ENCODE measurements at regions not wholly inside any gene's neighbourhood (a gene's known extent, or its start where the extent isn't known, plus 50 kb on each side); places are given as distances from the start of the nearest gene placed in this dataset.

DNA sequence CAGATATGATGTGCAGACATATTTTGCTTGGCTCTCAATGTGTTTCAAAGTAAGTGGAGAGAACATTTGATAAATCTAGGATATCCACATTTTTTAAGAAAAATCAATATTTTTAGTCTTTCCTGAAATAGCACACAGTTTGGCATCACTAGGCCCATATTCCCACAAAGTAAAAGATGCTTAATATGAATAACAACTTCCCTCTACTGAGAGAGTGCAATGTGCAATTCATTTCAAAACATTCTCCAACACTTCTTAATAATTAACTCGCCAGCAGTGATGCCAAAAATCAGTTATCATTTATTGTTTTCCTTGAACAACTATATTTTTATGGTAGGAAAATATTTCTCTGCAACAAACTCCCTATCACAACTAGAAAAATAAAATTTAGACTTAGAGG, 800.2 kb upstream of the MBL2 start:
- TF ChIP-seq, protein P1, sequence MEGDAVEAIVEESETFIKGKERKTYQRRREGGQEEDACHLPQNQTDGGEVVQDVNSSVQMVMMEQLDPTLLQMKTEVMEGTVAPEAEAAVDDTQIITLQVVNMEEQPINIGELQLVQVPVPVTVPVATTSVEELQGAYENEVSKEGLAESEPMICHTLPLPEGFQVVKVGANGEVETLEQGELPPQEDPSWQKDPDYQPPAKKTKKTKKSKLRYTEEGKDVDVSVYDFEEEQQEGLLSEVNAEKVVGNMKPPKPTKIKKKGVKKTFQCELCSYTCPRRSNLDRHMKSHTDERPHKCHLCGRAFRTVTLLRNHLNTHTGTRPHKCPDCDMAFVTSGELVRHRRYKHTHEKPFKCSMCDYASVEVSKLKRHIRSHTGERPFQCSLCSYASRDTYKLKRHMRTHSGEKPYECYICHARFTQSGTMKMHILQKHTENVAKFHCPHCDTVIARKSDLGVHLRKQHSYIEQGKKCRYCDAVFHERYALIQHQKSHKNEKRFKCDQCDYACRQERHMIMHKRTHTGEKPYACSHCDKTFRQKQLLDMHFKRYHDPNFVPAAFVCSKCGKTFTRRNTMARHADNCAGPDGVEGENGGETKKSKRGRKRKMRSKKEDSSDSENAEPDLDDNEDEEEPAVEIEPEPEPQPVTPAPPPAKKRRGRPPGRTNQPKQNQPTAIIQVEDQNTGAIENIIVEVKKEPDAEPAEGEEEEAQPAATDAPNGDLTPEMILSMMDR (IDR thresholded peaks at IDR 0.05; ENCODE audit: unreplicated experiment): no peak
- H3K4me1 Mint-ChIP-seq (ENCODE audit: insufficient read depth, unreplicated experiment): no peaks in the 10 kb centered on the region
- ChIA-PET POLR2A (no interaction called here), CTCF (no interaction called here)
- intact Hi-C loops (cut with micrococcal nuclease): no loop called here
- H3K27ac Mint-ChIP-seq (ENCODE audit: low read depth, unreplicated experiment): no peak overlapping the region
- no peak overlapping the region for H3K4me3 Mint-ChIP-seq (ENCODE audit: unreplicated experiment)
- DNase-seq (ENCODE audit: unreplicated experiment): no peak
- H3K27me3 Mint-ChIP-seq (ENCODE audit: insufficient read depth, unreplicated experiment): no peaks in the 10 kb centered on the region
- BruUV-seq (replicated peaks): no TSS peak
- no peaks in the 10 kb centered on the region for H3K9me3 Mint-ChIP-seq (ENCODE audit: unreplicated experiment)
- no peaks in the 10 kb centered on the region for H3K36me3 Mint-ChIP-seq (ENCODE audit: insufficient read depth, unreplicated experiment)

DNA sequence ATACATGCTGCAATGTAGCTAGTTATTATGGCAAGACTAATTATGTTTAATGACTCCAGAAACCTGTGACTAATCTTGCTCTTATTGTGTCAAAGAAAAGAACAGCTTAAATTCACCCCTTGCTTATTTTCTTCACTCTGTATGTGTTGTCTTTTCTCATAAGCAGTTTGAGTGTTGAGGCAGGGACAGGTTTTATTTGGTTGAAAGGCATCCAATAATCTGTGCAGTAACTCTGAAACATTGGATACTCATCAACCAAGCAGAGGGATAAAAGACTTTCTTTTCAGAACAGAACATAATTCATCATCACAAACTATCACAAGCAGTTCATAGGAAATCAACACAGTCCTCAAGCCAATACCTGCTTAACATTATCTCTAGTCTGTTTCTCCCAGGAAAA, 797.6 kb upstream of the MBL2 start:
- H3K36me3 Mint-ChIP-seq (ENCODE audit: insufficient read depth, unreplicated experiment): no peaks in the 10 kb centered on the region
- POLR2A ChIA-PET: interaction anchor here (0.6 kb wide), 1 partner anchor 14 kb away, joined by 3 read pairs; no protein-coding TSS in a partner anchor

DNA sequence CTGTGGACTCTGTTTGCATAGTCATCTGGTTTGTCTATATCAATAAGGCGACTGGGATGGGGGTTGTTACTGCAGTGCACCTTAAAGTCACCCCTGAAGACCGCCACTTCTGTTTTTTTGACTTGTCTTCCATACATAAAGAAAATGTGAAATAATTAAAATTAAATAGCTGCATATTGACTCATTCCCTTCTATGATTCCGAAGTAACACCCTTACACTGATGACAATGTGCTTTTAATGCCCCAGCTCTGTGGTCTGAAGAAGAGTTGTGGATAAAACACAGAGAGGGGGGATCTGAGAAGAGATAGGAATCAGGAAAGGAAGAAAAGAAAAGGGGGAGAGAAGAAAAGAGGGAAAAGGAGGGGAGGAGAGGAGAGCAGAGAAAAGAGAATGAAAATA, 796.9 kb upstream of the MBL2 start:
- ChIA-PET CTCF (interaction anchor here (0.7 kb wide), 1 partner anchor 359 kb away, joined by 5 read pairs; no protein-coding TSS in a partner anchor), POLR2A (no interaction called here)
- Mint-ChIP-seq H3K27me3 (ENCODE audit: insufficient read depth, unreplicated experiment) (no peaks in the 10 kb centered on the region), H3K9me3 (ENCODE audit: unreplicated experiment) (no peaks in the 10 kb centered on the region), H3K27ac (ENCODE audit: low read depth, unreplicated experiment) (no peak overlapping the region), H3K4me3 (ENCODE audit: unreplicated experiment) (no peak overlapping the region), H3K36me3 (ENCODE audit: insufficient read depth, unreplicated experiment) (no peaks in the 10 kb centered on the region), H3K4me1 (ENCODE audit: insufficient read depth, unreplicated experiment) (no peaks in the 10 kb centered on the region)
- intact Hi-C loops (cut with micrococcal nuclease): no loop called here
- no peak for DNase-seq (ENCODE audit: unreplicated experiment)
- BruUV-seq (replicated peaks): no TSS peak
- TF ChIP-seq, protein P1 (IDR thresholded peaks at IDR 0.05; ENCODE audit: unreplicated experiment): no peak

More for the DNA sequence above, 797.6 kb upstream of the MBL2 start:
- Mint-ChIP-seq H3K4me1 (ENCODE audit: insufficient read depth, unreplicated experiment) (no peaks in the 10 kb centered on the region), H3K27ac (ENCODE audit: low read depth, unreplicated experiment) (no peak overlapping the region), H3K9me3 (ENCODE audit: unreplicated experiment) (no peaks in the 10 kb centered on the region), H3K27me3 (ENCODE audit: insufficient read depth, unreplicated experiment) (no peaks in the 10 kb centered on the region), H3K4me3 (ENCODE audit: unreplicated experiment) (no peak overlapping the region)
- TF ChIP-seq, protein P1 (IDR thresholded peaks at IDR 0.05; ENCODE audit: unreplicated experiment): no peak
- no TSS peak for BruUV-seq (replicated peaks)
- intact Hi-C loops (cut with micrococcal nuclease): no loop called here
- CTCF ChIA-PET: interaction anchor here (0.6 kb wide), 1 partner anchor 14 kb away, joined by 3 read pairs; no protein-coding TSS in a partner anchor
- no peak for DNase-seq (ENCODE audit: unreplicated experiment)

GRCh38 chr10:53548664-53549063, 776.1 kb upstream of the MBL2 start:
- Mint-ChIP-seq H3K9me3 (ENCODE audit: unreplicated experiment) (no peaks in the 10 kb centered on the region), H3K27ac (ENCODE audit: low read depth, unreplicated experiment) (no peak overlapping the region), H3K27me3 (ENCODE audit: insufficient read depth, unreplicated experiment) (no peaks in the 10 kb centered on the region), H3K36me3 (ENCODE audit: insufficient read depth, unreplicated experiment) (no peaks in the 10 kb centered on the region), H3K4me1 (ENCODE audit: insufficient read depth, unreplicated experiment) (no peaks in the 10 kb centered on the region), H3K4me3 (ENCODE audit: unreplicated experiment) (no peak overlapping the region)
- TF ChIP-seq, protein P1 (IDR thresholded peaks at IDR 0.05; ENCODE audit: unreplicated experiment): no peak
- DNase-seq (ENCODE audit: unreplicated experiment): no peak
- POLR2A ChIA-PET: no interaction called here
- CTCF ChIA-PET: interaction anchor here (0.7 kb wide), 1 partner anchor 1095 kb away, joined by 3 read pairs; no protein-coding TSS in a partner anchor
- BruUV-seq (replicated peaks): no TSS peak
- intact Hi-C loops (cut with micrococcal nuclease): no loop called here
